ENCODE measurements at regions not wholly inside any gene's neighbourhood (a gene's known extent, or its start where the extent isn't known, plus 50 kb on each side); places are given as distances from the start of the nearest gene placed in this dataset.

DNA sequence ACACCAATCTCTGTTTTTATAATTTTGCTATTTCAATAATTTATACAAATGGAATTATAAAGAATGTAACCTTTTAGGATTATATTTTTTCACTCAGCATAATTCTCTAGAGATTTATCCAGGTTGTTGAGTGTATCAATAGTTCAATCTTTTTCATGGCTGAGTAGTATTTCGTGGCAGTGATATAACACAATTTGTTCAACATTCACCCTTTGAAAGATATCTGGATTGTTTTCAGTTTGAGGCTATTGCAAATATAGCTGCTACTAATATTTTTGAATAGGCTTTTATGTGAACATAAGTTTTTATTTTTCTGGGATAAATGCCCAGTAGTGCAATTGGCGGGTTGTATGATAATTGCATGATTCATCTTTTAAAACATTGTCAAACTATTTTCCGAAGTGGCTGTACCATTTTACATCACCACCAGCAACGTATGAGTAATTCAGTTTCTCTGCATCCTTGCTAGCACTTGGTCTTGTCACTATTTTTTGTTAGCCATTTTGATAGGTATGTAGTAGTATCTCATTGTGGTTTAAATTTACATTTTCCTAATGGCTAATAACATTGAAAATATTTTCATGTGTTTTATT lies 55.6 kb upstream of the ABCD3 start:
- Histone ChIP-seq H4K12ac (ENCODE audit: low read depth, low read length) (no peak overlapping the region), H3K18ac (ENCODE audit: low read length) (no peak overlapping the region), H3K79me1 (ENCODE audit: low read length) (no peaks in the 10 kb centered on the region), H3K9me3 (ENCODE audit: insufficient read depth, low read depth, low read length) (no peaks in the 10 kb centered on the region), H3K14ac (ENCODE audit: low read length) (no peak overlapping the region), H2AFZ (ENCODE audit: insufficient read depth, low read length, poor library complexity) (no peak overlapping the region), H3K27ac (ENCODE audit: low read depth, low read length) (no peak overlapping the region), H2BK120ac (ENCODE audit: insufficient read depth, low read length, poor library complexity) (no peak overlapping the region), H3K36me3 (ENCODE audit: control insufficient read depth in 1 of 2, insufficient read depth in 2 of 2, low read length in 2 of 2) (no peaks in the 10 kb centered on the region), H2AK5ac (ENCODE audit: low read length) (no peak overlapping the region), H2BK12ac (ENCODE audit: low read length) (no peak overlapping the region), H3K9ac (ENCODE audit: low read length) (no peak overlapping the region), H4K91ac (ENCODE audit: low read depth, low read length) (no peak overlapping the region), H3K4me1 (ENCODE audit: control insufficient read depth in 1 of 2, insufficient read depth in 2 of 2, low read length in 2 of 2) (no peaks in the 10 kb centered on the region), H3K23ac (ENCODE audit: low read length) (no peak overlapping the region), H3K79me2 (ENCODE audit: control insufficient read depth, insufficient read depth, low read length, poor library complexity) (no peaks in the 10 kb centered on the region), H3K27me3 (ENCODE audit: insufficient read depth, low read length) (no peaks in the 10 kb centered on the region), H2BK5ac (ENCODE audit: low read depth, low read length, poor library complexity) (no peak overlapping the region), H4K8ac (ENCODE audit: low read depth, low read length) (no peak overlapping the region), H3K4ac (ENCODE audit: low read depth, low read length) (no peak overlapping the region), H3K4me2 (ENCODE audit: low read length) (no peak overlapping the region), H3K4me3 (ENCODE audit: low read depth, low read length) (no peak overlapping the region)
- no CpG with 5 or more reads among the region's 4 CpGs for WGBS (ENCODE audit: extremely low coverage, insufficient coverage, insufficient read length)
- DNase-seq = no peak

DNA sequence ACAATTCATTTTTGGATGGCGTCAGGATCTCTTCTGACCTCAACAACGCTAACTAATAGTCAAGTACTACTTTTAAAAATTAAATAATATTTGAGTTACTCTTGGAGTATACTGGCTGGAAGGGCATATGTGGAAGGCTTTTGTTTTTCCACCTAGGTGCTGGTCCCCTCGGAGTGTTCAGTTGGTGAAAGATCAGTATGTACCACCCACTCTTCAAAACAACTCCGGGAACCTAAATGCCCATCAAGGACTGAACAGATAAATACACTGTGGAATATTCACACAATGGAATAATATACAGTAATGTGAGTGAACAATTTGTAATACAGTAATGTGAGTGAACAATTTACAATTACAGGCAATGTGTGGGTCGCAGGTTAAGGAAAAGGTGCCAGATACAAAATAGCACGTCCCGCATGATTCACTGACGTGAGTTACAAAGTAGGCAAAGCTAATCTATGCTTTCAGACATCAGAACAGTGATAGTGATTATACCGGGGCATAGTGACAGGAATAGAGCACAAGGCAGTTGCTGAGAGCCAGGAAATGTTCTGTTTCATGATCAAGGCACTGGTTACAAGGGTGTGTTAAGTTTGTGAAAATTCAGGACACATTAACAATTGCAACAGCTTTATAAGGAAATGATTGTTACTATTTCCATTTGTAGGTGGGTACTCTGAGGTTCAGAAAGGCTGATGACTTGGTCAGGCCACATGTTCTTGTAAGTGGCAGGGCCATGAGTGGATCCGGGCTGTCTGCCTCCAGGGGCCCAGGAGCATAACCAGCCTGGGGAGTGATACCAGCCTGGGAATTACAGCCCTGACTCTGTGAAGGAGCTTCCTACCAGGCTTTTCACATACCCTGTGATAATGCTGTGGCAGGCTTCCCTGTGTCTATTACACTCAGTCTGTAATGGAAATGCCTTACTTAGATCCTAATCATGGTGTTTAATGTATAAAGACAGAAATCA lies 59.3 kb upstream of the ABCD3 start:
- H3K79me1 ChIP-seq (ENCODE audit: low read length) = no peaks in the 10 kb centered on the region
- no peak overlapping the region for H2BK120ac ChIP-seq (ENCODE audit: insufficient read depth, low read length, poor library complexity)
- H3K18ac ChIP-seq (ENCODE audit: low read length) = no peak overlapping the region
- no peak overlapping the region for H3K27ac ChIP-seq (ENCODE audit: low read depth, low read length)
- no peak for DNase-seq
- H2BK12ac ChIP-seq (ENCODE audit: low read length) = no peak overlapping the region
- peaks cover 0 to 2% of the 10 kb centered on the region in 2 experiments for H3K4me1 ChIP-seq (ENCODE audit: control insufficient read depth in 1 of 2, insufficient read depth in 2 of 2, low read length in 2 of 2)
- no peak overlapping the region for H3K4ac ChIP-seq (ENCODE audit: low read depth, low read length)
- H4K91ac ChIP-seq (ENCODE audit: low read depth, low read length) = no peak overlapping the region
- H2AFZ ChIP-seq (ENCODE audit: insufficient read depth, low read length, poor library complexity) = no peak overlapping the region
- H4K8ac ChIP-seq (ENCODE audit: low read depth, low read length) = no peak overlapping the region
- H3K27me3 ChIP-seq (ENCODE audit: insufficient read depth, low read length) = no peaks in the 10 kb centered on the region
- H3K9ac ChIP-seq (ENCODE audit: low read length) = no peak overlapping the region
- H2BK5ac ChIP-seq (ENCODE audit: low read depth, low read length, poor library complexity) = no peak overlapping the region
- no peaks in the 10 kb centered on the region for H3K9me3 ChIP-seq (ENCODE audit: insufficient read depth, low read depth, low read length)
- no peak overlapping the region for H4K12ac ChIP-seq (ENCODE audit: low read depth, low read length)
- no peak overlapping the region for H3K4me3 ChIP-seq (ENCODE audit: low read depth, low read length)
- no peak overlapping the region for H3K14ac ChIP-seq (ENCODE audit: low read length)
- no peak overlapping the region for H3K4me2 ChIP-seq (ENCODE audit: low read length)
- no peaks in the 10 kb centered on the region for H3K36me3 ChIP-seq (ENCODE audit: control insufficient read depth in 1 of 2, insufficient read depth in 2 of 2, low read length in 2 of 2)
- H2AK5ac ChIP-seq (ENCODE audit: low read length) = no peak overlapping the region
- H3K23ac ChIP-seq (ENCODE audit: low read length) = no peak overlapping the region
- H3K79me2 ChIP-seq (ENCODE audit: control insufficient read depth, insufficient read depth, low read length, poor library complexity) = no peaks in the 10 kb centered on the region
- no CpG with 5 or more reads among the region's 10 CpGs for WGBS (ENCODE audit: extremely low coverage, insufficient coverage, insufficient read length)

DNA sequence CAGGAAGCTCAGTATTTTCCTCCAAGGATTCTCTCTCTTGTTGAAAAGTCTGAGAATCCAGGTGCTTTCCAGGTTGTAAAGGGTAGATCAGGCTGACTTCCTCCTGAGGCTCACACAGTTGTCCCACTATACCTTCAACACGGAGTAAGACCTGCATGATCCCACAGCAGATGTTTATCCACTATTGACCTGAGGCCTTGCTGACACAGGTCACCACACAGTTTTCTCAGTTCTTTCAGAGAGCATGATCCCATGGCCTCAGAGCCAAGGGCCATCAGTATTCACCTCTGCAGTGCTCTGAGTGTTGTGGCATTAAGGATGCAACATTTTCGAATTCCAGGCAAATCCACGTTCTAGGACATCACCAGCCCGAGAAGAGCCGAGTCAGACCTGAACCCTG lies 60.5 kb upstream of the ABCD3 start:
- Histone ChIP-seq H3K14ac (ENCODE audit: low read length) (no peak overlapping the region), H4K91ac (ENCODE audit: low read depth, low read length) (no peak overlapping the region), H4K8ac (ENCODE audit: low read depth, low read length) (no peak overlapping the region), H3K79me2 (ENCODE audit: control insufficient read depth, insufficient read depth, low read length, poor library complexity) (no peaks in the 10 kb centered on the region), H3K4ac (ENCODE audit: low read depth, low read length) (no peak overlapping the region), H3K9ac (ENCODE audit: low read length) (no peak overlapping the region), H3K4me2 (ENCODE audit: low read length) (no peak overlapping the region), H3K27ac (ENCODE audit: low read depth, low read length) (no peak overlapping the region), H2AFZ (ENCODE audit: insufficient read depth, low read length, poor library complexity) (no peak overlapping the region), H3K23ac (ENCODE audit: low read length) (no peak overlapping the region), H3K9me3 (ENCODE audit: insufficient read depth, low read depth, low read length) (no peaks in the 10 kb centered on the region), H3K36me3 (ENCODE audit: control insufficient read depth in 1 of 2, insufficient read depth in 2 of 2, low read length in 2 of 2) (no peaks in the 10 kb centered on the region), H3K4me3 (ENCODE audit: low read depth, low read length) (no peak overlapping the region), H3K4me1 (ENCODE audit: control insufficient read depth in 1 of 2, insufficient read depth in 2 of 2, low read length in 2 of 2) (peaks cover 0 to 2% of the 10 kb centered on the region in 2 experiments), H2BK12ac (ENCODE audit: low read length) (no peak overlapping the region), H3K18ac (ENCODE audit: low read length) (no peak overlapping the region), H2AK5ac (ENCODE audit: low read length) (no peak overlapping the region), H4K12ac (ENCODE audit: low read depth, low read length) (no peak overlapping the region), H2BK120ac (ENCODE audit: insufficient read depth, low read length, poor library complexity) (no peak overlapping the region), H3K79me1 (ENCODE audit: low read length) (no peaks in the 10 kb centered on the region), H2BK5ac (ENCODE audit: low read depth, low read length, poor library complexity) (no peak overlapping the region), H3K27me3 (ENCODE audit: insufficient read depth, low read length) (no peaks in the 10 kb centered on the region)
- DNase-seq = no peak
- no CpG with 5 or more reads among the region's 5 CpGs for whole genome bisulfite sequencing (ENCODE audit: extremely low coverage, insufficient coverage, insufficient read length)

DNA sequence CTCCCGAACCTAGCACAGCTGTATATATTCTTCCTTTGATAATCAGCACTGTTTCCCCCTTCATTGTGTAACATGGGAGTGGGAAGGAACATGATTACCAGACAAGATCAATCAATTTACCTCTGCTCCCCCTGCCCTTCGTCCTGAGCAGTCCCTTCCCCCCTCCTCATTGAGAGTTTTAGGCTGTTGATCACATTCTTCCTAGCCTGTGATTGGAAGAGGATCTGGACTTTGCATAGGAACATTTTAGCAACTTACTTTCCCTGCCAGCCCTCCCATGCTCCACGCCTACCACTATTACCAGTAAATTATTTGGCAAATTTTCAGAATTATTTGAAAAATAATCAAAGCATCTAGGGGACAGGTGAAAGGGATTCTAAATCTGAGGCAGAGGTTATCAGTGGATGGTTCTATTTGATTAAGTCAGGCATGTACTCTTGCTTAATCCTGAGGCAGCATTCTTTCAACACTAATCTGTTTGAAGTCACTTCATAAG lies 62.7 kb upstream of the ABCD3 start:
- WGBS (ENCODE audit: extremely low coverage, insufficient coverage, insufficient read length) = no CpG with 5 or more reads among the region's 3 CpGs
- no peaks in the 10 kb centered on the region for H3K27me3 ChIP-seq (ENCODE audit: insufficient read depth, low read length)
- peak in 1 of 2 donors; percentile 59 for DNase-seq

More for the DNA sequence above, 62.7 kb upstream of the ABCD3 start:
- no peak overlapping the region for H3K4me3 ChIP-seq (ENCODE audit: low read depth, low read length)
- no peak overlapping the region for H3K4ac ChIP-seq (ENCODE audit: low read depth, low read length)
- no peak overlapping the region for H2BK5ac ChIP-seq (ENCODE audit: low read depth, low read length, poor library complexity)
- H2AK5ac ChIP-seq (ENCODE audit: low read length) = no peak overlapping the region
- H3K79me2 ChIP-seq (ENCODE audit: control insufficient read depth, insufficient read depth, low read length, poor library complexity) = no peaks in the 10 kb centered on the region
- H4K8ac ChIP-seq (ENCODE audit: low read depth, low read length) = no peak overlapping the region
- H3K18ac ChIP-seq (ENCODE audit: low read length) = no peak overlapping the region
- H3K9me3 ChIP-seq (ENCODE audit: insufficient read depth, low read depth, low read length) = no peaks in the 10 kb centered on the region
- no peak overlapping the region for H3K14ac ChIP-seq (ENCODE audit: low read length)
- H3K27ac ChIP-seq (ENCODE audit: low read depth, low read length) = no peak overlapping the region
- H2BK12ac ChIP-seq (ENCODE audit: low read length) = no peak overlapping the region
- no peak overlapping the region for H2AFZ ChIP-seq (ENCODE audit: insufficient read depth, low read length, poor library complexity)
- H2BK120ac ChIP-seq (ENCODE audit: insufficient read depth, low read length, poor library complexity) = no peak overlapping the region
- H3K4me1 ChIP-seq (ENCODE audit: control insufficient read depth in 1 of 2, insufficient read depth in 2 of 2, low read length in 2 of 2) = peaks cover 2 to 4% of the 10 kb centered on the region in 2 experiments
- H3K9ac ChIP-seq (ENCODE audit: low read length) = no peak overlapping the region
- H4K12ac ChIP-seq (ENCODE audit: low read depth, low read length) = no peak overlapping the region
- H3K23ac ChIP-seq (ENCODE audit: low read length) = no peak overlapping the region
- no peaks in the 10 kb centered on the region for H3K36me3 ChIP-seq (ENCODE audit: control insufficient read depth in 1 of 2, insufficient read depth in 2 of 2, low read length in 2 of 2)
- H3K79me1 ChIP-seq (ENCODE audit: low read length) = no peaks in the 10 kb centered on the region
- no peak overlapping the region for H3K4me2 ChIP-seq (ENCODE audit: low read length)
- H4K91ac ChIP-seq (ENCODE audit: low read depth, low read length) = no peak overlapping the region
